ENCODE measurements at regions not wholly inside any gene's neighbourhood (a gene's known extent, or its start where the extent isn't known, plus 50 kb on each side); places are given as distances from the start of the nearest gene placed in this dataset.

DNA sequence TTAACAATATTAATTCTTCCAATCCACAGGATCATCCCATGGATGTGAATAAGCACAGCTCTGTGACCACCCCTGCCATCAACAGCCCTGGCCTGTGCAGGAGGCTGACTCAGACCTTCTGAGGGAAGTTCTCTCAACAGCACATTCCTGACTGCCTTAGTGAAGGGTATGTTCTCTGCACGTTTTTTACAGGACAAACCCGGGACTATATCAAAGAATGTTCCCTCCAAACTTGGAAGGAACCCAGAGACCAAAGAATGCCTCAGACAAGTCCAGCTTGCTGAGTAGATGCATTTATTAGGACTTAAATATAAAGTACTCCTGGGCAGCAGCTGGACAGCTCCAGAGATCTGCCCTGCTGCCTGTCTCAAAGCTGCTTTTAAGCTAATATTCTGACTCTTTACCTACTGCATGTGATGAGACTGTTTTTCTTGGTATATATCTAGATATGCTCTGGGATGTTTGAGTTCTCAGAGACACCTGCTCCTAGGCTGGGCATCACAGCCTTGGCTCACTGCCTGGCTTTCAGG, 1127.8 kb upstream of the PRKX start:
- Histone ChIP-seq H3K9me2 (ENCODE audit: insufficient read depth, low read length) (no peaks in the 10 kb centered on the region), H2AFZ (ENCODE audit: low read depth, low read length) (no peak overlapping the region), H4K20me1 (ENCODE audit: insufficient read depth) (no peaks in the 10 kb centered on the region), H3K27me3 (ENCODE audit: insufficient read depth, low read depth, low read length) (no peaks in the 10 kb centered on the region), H3K4me2 (ENCODE audit: low read length) (no peak overlapping the region), H3K9ac (ENCODE audit: low read length) (no peak overlapping the region), H3K9me3 (ENCODE audit: low read length) (no peaks in the 10 kb centered on the region), H3K4me3 (ENCODE audit: low read length) (no peak overlapping the region), H3K36me3 (ENCODE audit: insufficient read depth, low read length) (no peaks in the 10 kb centered on the region), H3K27ac (ENCODE audit: low read length) (no peak overlapping the region), H3K79me2 (replicated peaks; ENCODE audit: insufficient read depth, low read length) (no peaks in the 10 kb centered on the region), H3F3A (ENCODE audit: insufficient read depth, low read length, poor library complexity, severe bottlenecking) (no peaks in the 10 kb centered on the region)
- TF ChIP-seq RAD21 (conservative IDR thresholded peaks at IDR 0.05) (no peak), POLR2AphosphoS5 (IDR thresholded peaks at IDR 0.05) (no peak), SMC3 (conservative IDR thresholded peaks at IDR 0.05; ENCODE audit: poor library complexity) (no peak), TAF1 (IDR thresholded peaks at IDR 0.05; ENCODE audit: low read depth) (no peak), MXI1 (conservative IDR thresholded peaks at IDR 0.05; ENCODE audit: poor library complexity, severe bottlenecking) (no peak), EP300 (conservative IDR thresholded peaks at IDR 0.05; ENCODE audit: poor library complexity, severe bottlenecking) (no peak), EZH2 (IDR thresholded peaks at IDR 0.05; ENCODE audit: borderline replicate concordance, insufficient read depth, low read length, poor library complexity, severe bottlenecking) (no peak)
- TF ChIP-seq, protein P1, sequence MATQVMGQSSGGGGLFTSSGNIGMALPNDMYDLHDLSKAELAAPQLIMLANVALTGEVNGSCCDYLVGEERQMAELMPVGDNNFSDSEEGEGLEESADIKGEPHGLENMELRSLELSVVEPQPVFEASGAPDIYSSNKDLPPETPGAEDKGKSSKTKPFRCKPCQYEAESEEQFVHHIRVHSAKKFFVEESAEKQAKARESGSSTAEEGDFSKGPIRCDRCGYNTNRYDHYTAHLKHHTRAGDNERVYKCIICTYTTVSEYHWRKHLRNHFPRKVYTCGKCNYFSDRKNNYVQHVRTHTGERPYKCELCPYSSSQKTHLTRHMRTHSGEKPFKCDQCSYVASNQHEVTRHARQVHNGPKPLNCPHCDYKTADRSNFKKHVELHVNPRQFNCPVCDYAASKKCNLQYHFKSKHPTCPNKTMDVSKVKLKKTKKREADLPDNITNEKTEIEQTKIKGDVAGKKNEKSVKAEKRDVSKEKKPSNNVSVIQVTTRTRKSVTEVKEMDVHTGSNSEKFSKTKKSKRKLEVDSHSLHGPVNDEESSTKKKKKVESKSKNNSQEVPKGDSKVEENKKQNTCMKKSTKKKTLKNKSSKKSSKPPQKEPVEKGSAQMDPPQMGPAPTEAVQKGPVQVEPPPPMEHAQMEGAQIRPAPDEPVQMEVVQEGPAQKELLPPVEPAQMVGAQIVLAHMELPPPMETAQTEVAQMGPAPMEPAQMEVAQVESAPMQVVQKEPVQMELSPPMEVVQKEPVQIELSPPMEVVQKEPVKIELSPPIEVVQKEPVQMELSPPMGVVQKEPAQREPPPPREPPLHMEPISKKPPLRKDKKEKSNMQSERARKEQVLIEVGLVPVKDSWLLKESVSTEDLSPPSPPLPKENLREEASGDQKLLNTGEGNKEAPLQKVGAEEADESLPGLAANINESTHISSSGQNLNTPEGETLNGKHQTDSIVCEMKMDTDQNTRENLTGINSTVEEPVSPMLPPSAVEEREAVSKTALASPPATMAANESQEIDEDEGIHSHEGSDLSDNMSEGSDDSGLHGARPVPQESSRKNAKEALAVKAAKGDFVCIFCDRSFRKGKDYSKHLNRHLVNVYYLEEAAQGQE (IDR thresholded peaks at IDR 0.05; ENCODE audit: borderline replicate concordance): no peak
- TF ChIP-seq, protein P2, sequence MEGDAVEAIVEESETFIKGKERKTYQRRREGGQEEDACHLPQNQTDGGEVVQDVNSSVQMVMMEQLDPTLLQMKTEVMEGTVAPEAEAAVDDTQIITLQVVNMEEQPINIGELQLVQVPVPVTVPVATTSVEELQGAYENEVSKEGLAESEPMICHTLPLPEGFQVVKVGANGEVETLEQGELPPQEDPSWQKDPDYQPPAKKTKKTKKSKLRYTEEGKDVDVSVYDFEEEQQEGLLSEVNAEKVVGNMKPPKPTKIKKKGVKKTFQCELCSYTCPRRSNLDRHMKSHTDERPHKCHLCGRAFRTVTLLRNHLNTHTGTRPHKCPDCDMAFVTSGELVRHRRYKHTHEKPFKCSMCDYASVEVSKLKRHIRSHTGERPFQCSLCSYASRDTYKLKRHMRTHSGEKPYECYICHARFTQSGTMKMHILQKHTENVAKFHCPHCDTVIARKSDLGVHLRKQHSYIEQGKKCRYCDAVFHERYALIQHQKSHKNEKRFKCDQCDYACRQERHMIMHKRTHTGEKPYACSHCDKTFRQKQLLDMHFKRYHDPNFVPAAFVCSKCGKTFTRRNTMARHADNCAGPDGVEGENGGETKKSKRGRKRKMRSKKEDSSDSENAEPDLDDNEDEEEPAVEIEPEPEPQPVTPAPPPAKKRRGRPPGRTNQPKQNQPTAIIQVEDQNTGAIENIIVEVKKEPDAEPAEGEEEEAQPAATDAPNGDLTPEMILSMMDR (IDR thresholded peaks at IDR 0.05; ENCODE audit: poor library complexity, severe bottlenecking): no peak

DNA sequence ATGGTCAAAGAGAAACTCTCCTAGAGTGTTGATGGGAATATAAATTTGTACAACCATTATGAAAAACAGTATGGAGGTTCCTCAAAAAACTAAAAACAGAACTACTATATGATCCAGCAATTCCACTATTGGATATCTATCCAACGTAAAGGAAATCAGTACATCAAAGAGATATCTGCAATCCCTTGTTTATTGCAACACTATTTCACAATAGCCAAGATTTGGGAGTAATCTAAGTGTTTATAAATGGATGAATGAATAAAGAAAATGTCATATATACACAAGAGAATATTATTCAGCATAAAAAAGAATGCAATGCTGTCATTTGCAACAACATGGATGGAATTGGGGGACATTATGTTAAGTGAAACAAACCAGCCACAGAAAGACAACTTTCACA, 1118.1 kb upstream of the PRKX start:
- no peak overlapping the region for H2AFZ ChIP-seq (ENCODE audit: low read depth, low read length)
- no peaks in the 10 kb centered on the region for H3K9me2 ChIP-seq (ENCODE audit: insufficient read depth, low read length)
- no peaks in the 10 kb centered on the region for H3K27me3 ChIP-seq (ENCODE audit: insufficient read depth, low read depth, low read length)
- H3K9ac ChIP-seq (ENCODE audit: low read length): no peak overlapping the region
- H3K9me3 ChIP-seq (ENCODE audit: low read length): no peaks in the 10 kb centered on the region
- H4K20me1 ChIP-seq (ENCODE audit: insufficient read depth): no peaks in the 10 kb centered on the region
- H3K4me2 ChIP-seq (ENCODE audit: low read length): no peak overlapping the region
- TF ChIP-seq SMC3 (conservative IDR thresholded peaks at IDR 0.05; ENCODE audit: poor library complexity): no peak
- no peak for TF ChIP-seq POLR2AphosphoS5 (IDR thresholded peaks at IDR 0.05)
- no peak for TF ChIP-seq RAD21 (conservative IDR thresholded peaks at IDR 0.05)
- TF ChIP-seq, protein P1 (IDR thresholded peaks at IDR 0.05; ENCODE audit: borderline replicate concordance): no peak
- no peak overlapping the region for H3K27ac ChIP-seq (ENCODE audit: low read length)
- no peaks in the 10 kb centered on the region for H3F3A ChIP-seq (ENCODE audit: insufficient read depth, low read length, poor library complexity, severe bottlenecking)
- no peaks in the 10 kb centered on the region for H3K36me3 ChIP-seq (ENCODE audit: insufficient read depth, low read length)
- H3K4me3 ChIP-seq (ENCODE audit: low read length): no peak overlapping the region
- no peaks in the 10 kb centered on the region for H3K79me2 ChIP-seq (replicated peaks; ENCODE audit: insufficient read depth, low read length)

Data from neural cell (in vitro differentiated cells).